GM19351 (cell line): ENCODE measurements at regions not wholly inside any gene's neighbourhood (a gene's known extent, or its start where the extent isn't known, plus 50 kb on each side); places are given as distances from the start of the nearest gene placed in this dataset.

Experiments
- ATAC-seq: cut with Tn5 transposase; IDR thresholded peaks from one replicate; pipeline ENCODE4 v1.9.1; 2021; ENCODE audit warnings: mild to moderate bottlenecking, moderate library complexity; ENCODE audit not compliant: unreplicated experiment

DNA sequence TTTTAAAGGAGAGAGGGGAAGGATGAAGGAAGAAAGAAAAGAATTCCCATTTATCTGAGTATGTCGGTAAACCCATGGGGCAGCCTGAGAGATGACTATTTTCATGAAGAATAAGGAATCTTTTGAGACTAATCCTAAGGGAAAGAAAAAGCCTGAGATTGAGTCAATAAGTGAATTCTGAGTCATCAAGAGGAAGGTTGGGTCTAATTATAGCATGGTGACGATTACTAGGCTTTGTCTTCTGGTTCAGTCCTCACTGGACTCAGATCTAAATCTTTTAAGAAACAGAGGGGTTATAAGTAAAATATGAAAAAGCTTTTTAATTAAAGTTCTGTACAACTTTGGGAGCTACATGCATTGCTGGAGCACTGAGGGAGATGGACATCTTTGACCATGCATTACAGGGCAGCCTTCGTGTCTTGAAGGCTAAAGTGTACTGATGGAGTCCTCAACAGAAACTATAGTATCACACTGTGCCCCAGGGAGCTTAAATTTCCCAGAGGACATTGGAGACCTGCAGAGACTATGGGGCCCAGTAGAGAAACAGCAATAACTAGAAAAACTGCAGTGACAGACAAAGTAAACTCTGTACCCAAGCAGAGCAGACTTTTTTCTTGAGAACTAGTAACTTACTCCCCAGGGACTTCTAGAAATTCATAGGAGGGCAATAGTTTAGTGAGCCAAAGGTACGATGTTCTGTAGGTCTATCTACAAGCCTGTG lies 260.9 kb downstream of the RAD51AP2 start:
- no peak for ATAC-seq

DNA sequence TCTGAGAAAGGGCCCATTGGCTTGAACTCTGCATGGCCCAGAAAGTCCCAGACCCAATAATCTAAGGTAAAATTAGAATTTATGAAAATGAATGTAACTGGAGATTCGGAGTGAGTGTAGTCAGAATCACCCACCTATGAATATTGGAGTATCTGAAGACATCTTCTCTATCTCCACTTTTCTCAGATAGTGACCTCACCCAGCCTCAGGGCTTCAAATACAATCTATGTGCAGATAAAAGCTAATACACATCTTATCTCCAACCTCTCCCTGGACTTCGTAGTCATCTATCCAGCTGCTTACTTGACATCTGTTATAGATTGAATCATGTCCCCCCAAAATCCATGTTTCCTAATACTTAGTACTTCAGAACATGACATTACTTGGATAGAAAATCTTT lies 263.2 kb downstream of the RAD51AP2 start:
- no peak for ATAC-seq

DNA sequence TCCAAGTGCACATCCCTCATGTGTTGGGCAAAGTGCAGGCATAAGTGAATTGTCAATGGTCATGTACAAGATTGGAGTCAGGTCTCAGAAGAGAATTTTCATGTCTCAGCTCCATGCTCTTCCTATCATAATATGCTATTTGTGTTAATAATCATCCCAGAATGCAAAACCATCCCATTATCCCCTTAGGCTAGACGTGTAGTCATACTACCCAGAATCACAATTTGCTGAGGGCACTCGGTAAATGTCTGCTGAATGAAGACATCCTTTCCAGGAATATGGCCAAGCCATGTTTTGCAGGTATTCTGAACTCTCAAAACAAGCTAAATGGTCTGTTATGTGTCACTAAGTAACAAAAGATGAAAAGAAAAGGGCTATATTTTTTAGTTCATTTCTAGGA lies 263.8 kb downstream of the RAD51AP2 start:
- ATAC-seq: no peak

DNA sequence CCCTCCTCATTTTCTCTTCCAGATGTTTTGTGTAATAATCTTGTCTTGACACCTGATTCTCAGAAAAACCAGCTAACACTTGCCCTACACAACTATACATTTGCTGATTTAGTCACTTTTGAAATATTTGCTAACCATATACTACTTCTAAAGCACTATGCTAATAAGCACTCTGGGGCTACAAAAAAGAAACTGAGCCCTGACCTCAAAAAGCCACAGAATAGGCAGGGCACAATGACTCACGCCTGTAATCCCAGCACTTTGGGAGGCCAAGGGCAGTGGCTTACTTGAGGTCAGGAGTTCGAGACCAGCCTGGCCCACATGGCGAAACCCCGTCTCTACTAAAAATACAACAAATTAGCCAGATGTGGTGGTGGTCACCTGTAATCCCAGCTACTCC lies 266.0 kb downstream of the RAD51AP2 start:
- ATAC-seq: no peak

DNA sequence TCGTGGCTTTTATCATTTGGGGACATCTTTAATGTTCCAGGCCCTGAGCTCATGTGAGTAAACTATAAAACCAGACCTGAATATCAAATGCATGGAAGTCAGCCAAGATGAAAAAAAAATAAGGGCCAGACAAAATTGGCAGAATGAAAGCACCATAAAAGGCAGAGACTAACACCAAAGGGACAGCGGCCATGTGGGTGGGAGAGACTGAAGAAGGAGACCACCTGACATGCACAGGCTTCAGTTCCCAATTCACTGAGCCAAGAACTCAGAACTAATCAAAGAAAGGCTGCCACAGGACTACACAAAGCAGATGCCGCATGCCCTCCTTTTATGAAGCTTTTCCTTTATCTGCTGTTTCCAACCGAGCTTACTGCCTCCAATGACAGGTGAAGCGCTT lies 267.1 kb downstream of the RAD51AP2 start:
- no peak for ATAC-seq

DNA sequence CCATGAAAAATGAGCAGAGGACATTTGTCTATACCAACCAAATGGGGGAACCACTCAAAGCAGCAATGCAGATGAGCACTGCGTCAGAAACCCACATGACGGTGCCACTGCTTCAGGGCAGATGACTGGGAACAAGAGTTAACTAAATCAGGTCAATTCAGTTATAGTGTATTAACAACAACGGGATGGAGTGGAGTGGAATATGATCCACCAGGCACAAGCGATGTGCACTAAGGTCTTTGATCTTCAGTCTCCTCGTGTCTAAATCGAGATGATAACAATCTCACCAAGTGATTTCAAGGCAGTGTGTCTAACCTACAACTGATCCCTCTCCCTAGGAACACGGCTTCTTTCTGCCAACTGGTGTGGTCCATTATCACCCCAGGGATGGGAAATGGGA lies 269.0 kb downstream of the RAD51AP2 start:
- no peak for ATAC-seq

DNA sequence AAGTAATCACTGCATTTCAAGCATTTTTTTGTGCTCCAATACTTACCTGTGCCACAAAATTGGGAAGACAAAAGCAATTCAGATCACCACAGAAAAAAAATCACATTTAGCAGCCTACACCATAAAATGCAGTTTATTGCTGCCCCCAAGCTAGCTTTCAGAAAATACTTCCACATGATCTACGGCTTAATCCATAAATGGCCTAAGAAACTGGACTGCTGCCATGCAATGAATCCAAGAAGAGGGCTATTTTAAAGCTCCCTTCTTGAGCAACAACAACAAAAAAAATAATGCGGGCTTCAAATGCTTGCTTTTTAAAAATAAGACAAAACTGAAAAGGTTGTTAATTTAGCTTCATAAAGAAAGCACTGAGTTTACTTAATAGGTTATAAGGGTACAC lies 272.3 kb downstream of the RAD51AP2 start:
- ATAC-seq: no peak

DNA sequence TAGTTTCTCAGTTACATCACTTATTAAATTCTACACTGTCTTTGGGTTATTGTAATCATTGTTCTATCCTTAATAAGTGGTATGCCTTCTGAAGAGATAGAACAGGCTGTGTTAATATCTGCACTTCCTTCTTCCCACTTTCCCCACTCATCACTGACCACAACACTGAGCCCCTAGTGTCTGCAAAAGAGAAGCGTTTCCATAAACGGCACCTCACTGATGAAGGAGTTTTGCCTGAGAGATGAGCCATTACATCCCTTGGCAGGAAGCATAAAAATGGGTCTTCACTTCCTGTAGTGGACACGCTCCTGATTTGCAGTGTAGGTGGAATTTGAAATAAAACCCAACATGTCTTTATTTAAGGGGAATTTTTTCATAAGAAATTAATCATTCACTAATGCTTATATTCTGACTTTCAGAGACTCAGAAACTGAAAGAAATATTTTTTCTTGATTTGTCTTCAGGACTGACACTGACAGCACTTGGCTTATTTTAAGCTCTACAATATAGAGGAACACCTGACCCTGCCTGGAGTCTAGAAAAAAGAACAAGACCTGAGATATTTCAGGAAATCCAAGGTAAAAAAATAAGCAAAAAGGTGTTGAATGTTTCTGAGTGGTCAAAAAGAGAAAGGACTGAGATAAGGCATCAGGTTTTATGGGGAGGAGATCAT lies 275.3 kb downstream of the RAD51AP2 start:
- ATAC-seq: no peak

DNA sequence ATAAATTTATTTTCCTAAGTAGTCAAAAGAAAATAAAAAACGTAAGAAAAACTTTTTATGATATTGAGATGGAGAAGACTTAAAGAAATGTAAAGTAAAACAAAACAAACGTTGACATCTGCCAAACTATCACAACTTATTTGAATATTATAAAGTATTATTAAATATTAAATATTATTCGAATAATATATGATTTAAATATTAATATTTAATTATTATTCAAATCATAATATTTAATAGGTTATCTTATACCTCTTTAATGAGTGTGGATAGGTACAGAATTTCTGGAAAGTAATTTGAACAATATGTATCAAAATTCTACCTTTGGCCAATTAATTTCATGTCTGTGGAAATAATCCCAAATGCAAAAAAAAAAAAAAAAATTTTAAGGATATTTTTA lies 278.7 kb downstream of the RAD51AP2 start:
- no peak for ATAC-seq

DNA sequence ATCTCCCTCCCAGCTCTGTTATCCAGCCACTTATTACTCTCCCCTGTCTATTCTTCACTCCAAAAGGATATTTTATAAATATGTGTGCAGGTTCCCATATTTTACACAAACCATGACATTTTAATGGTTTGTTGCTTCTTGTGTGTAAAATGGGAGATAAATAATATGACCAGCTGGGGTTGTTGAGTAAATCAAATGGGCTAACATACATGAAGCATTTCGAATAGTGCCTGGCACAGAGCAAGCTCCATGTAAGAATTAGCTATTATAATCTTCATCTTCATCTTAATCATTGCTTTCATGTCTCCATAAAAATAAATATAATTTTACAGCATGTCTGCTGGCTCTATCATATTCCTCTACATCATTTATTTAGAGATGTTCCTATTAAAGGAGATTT lies 283.1 kb downstream of the RAD51AP2 start:
- ATAC-seq: no peak

DNA sequence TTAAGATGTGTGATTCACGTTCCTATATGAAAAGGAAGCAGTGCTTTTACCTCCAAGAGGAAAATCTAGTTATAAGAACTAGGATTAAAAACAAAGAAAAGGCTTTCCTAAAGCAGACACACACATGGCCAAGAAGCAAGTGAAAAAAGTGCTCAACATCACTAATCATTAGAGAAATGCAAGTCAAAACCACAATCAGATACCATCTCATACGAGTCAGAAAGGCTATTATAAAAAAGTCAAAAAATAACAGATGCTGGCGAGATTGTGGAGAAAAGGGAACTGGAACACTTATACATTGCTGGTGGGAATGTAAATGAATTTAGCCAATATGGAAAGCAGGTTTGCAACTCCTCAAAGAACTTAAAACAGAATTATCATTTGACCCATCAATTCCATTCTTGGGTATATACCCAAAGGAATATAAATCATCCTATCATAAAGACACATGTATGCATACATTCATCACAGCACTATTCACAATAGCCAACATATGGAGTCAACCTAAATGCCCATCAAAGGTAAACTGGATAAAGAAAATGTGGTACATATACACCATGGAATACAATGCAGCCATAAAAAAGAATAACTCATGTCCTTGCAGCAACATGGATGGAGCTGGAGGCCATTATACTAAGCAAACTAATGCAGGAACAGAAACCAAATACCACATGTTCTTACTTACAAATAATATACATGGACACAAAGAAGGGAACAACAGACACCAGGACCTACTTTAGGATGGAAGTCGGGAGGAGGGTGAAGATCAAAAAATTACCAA lies 285.3 kb downstream of the RAD51AP2 start:
- ATAC-seq: no peak

DNA sequence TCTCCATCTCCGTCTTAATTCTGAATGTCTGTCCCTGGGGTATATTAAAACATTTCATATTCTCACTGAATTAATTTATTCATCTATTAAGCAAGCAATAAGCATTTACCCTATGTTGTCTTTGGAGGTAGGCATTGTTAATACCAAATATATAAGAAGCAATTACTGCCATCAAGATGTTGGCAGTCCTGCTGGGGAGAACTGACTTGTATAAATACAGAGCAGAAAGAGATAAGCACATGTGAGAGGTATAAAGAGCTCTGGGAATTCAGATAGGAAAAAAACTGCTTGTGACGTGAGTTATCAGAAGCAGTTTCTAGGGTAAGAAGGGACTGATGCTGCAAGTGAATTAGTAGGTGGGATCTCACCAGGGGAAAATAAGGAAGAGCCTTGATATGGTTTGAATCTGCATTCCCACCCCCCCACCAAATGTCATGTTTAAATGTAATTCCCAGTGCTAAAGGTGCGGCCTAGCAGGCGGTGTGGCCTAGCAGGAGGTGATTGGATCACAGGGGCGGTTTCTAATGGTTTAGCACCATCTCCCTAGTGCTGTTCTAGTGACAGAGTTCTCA lies 286.8 kb downstream of the RAD51AP2 start:
- no peak for ATAC-seq

DNA sequence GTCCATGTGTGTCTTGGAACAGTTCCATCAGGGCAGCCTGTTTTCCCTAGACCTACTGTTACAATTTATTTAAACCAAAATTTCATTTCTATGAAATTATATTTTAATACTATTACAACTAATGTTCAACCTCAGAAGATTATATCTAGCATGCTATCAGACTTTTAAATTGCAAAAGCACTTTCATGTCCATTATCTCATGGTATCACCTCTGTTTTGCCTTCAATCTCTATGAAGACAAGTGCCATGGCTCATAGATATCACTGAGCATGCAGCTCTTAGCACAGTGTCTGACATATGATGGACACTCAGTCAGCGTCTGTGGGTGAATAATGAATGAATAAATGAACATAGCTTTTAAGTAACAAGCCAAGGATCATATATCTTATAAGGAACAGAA lies 288.8 kb downstream of the RAD51AP2 start:
- ATAC-seq: no peak

DNA sequence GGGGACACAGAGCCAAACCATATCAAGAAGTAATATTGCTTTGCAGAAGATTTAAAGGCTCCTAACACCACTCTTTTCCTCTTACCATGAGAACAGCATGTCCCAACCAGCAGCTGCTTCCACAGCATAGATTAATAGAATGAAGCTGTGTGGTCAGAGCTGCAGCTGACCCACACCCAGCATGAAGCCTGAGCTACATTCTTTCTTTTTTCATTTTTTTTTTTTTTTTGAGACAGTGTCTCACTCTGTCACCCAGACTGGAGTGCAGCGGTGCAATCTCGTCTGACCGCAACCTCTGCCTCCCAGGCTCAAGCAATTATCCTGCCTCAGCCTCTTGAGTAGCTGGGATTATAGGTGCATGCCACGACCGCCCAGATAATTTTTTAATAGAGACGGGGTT lies 289.8 kb downstream of the RAD51AP2 start:
- ATAC-seq: no peak

DNA sequence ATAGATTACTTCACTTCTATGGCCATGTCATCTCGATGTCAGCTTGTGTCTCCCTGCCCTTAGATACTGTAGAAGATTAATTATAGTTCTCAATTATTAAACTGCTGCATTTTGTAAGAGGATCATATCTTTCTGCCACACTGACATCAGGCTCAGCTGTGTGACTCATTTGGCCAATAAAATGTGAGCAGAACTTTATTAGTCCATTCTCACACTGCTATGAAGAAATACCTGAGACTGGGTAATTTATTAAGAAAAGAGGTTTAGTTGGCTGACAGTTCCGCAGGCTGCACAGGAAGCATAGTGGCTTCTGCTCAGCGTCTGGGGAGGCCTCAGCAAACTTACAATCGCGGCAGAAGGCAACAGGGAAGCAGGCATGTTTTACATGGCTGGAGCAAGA lies 290.4 kb downstream of the RAD51AP2 start:
- ATAC-seq: no peak

DNA sequence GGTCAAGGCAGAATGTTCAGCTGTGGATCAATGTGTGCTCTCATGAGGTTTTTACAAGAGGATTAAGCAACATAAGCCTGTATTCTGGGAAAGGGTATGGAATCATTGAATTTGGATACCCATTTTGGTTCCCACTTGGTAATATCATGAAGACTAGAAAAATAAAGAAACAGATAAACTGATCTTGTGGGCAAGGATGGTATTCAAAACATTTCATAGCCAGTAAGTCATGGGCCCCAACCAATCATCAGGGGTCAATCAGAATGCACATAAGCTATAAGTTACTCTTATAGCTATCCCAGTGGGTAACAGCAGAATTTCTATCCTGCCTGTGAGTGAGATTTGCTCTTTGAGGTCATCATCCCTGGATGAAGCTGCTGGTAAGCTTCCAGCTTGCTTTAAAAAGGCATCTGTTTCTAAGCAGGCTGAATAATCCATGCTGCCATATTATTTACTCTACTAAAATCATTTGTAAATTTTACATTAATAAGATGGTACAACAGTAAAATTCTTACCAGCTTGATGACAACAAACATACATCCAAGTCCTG lies 291.2 kb downstream of the RAD51AP2 start:
- no peak for ATAC-seq

DNA sequence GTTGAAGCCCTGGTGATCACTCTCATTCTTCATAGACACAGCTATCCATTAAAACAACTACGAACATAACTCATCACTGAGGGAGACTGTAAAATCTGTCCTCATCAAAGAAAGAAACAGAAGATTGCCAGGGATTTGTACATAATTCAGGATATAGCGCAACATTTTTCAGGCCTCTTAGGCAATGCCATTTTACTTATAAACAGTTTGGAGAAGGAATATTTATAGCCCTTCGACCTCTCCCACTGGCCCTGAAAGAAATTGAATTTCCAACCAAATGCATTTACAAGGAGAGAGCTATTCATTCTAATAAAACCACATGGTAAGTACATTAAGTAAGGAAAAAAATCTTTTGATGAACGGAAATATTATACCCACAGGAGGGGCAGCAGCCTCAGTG lies 295.0 kb downstream of the RAD51AP2 start:
- ATAC-seq: no peak

DNA sequence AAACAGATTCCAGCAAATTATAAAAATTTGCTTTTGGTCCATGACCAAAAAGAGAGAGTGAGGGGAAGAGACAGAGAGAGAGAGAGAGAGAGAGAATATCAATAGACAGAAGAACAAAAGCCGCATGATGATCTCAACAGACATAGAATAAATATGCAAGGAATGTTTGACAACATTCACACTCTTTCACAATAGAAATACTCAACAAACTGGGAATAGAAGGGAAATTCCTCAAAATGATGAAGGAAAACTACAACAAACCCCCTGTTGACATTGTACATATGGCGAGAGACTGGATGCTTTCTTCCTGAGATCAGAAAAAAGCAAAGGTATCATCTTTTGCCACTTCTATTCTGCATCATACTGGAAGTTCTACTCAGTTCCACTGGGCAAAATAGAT lies 309.7 kb downstream of the RAD51AP2 start:
- no peak for ATAC-seq

DNA sequence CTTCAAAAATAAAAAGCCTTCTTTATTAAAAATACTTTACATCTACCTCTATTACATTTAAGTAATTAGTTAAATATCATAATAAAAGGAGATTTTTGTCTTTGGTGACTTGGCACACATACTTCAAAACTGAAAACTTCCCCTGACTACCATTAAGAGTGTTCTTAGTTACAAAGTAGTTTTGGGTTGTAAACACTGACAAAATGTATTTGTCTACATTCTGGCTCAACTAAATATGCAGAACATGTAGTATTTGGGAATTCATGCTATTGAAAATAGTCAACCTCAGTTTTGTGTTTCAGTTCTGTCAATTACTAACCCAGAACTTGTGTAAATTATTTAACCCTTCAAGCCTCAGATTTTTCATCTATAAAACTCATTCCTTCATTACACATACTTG lies 311.5 kb downstream of the RAD51AP2 start:
- no peak for ATAC-seq

DNA sequence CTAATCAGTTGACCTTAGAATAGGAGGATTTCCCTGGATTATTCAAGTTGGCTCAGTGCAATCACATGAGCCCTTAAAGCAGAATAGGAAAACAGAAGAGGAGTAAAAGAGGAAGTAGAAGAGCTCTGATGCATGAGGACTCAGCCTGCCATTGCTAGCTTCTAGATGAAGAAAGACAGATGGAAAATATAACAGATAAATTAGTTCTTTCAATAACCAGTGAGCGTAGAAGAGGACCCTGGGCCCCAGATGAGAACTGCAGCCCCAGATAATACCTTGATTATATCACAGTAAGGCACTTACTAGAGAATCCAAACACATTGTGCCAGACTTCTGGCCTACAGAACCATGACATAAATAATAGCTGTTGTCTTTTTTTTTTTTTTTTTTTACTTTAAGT lies 314.0 kb downstream of the RAD51AP2 start:
- ATAC-seq: peak; percentile 45

DNA sequence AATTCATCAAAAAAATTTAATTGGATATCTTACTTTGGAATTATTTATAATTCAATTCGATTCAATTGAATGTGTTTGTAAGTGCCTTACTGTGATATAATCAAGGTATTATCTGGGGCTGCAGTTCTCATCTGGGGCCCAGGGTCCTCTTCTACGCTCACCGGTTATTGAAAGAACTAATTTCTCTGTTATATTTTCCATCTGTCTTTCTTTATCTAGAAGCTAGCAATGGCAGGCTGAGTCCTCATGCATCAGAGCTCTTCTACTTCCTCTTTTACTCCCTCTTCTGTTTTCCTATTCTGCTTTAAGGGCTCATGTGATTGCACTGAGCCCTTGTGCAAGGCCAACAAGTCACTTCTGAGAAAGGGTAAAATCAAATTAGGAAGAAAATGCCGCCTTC lies 315.6 kb downstream of the RAD51AP2 start:
- ATAC-seq: peak; percentile 95
